ENCODE measurements at regions not wholly inside any gene's neighbourhood (a gene's known extent, or its start where the extent isn't known, plus 50 kb on each side); places are given as distances from the start of the nearest gene placed in this dataset.

DNA sequence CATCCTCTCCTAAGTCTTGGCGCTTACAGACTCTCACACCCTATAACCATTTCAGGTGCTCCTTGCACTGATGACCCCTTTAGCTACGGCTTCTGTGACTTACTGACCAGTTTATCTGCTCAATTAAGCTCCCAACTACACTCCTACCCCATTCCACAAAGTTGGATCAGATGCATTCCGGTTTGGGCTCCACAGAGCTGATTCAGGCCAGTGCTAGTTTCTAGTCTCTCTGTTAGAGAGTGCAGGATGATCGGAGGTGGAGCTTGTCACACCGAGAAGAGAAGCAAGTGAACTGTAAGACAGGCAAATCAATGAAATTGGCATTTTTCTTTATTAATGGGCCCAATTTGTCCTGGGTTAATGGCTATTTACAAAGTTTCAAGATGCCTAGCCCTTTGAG, 436.8 kb upstream of the CADM1 start:
- TF ChIP-seq, protein P1, sequence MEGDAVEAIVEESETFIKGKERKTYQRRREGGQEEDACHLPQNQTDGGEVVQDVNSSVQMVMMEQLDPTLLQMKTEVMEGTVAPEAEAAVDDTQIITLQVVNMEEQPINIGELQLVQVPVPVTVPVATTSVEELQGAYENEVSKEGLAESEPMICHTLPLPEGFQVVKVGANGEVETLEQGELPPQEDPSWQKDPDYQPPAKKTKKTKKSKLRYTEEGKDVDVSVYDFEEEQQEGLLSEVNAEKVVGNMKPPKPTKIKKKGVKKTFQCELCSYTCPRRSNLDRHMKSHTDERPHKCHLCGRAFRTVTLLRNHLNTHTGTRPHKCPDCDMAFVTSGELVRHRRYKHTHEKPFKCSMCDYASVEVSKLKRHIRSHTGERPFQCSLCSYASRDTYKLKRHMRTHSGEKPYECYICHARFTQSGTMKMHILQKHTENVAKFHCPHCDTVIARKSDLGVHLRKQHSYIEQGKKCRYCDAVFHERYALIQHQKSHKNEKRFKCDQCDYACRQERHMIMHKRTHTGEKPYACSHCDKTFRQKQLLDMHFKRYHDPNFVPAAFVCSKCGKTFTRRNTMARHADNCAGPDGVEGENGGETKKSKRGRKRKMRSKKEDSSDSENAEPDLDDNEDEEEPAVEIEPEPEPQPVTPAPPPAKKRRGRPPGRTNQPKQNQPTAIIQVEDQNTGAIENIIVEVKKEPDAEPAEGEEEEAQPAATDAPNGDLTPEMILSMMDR (IDR thresholded peaks at IDR 0.05), result no peak
- TF ChIP-seq POLR2A (IDR thresholded peaks at IDR 0.05), result no peak
- TF ChIP-seq POLR2AphosphoS5 (IDR thresholded peaks at IDR 0.05; ENCODE audit: insufficient read depth in 1 of 2, low read depth in 1 of 2), result no peak
